ENCODE measurements at regions not wholly inside any gene's neighbourhood (a gene's known extent, or its start where the extent isn't known, plus 50 kb on each side); places are given as distances from the start of the nearest gene placed in this dataset.
A peak's percentile ranks its signal among the peaks of the same experiment; 100 is the strongest.
"Not testable (repeated sequence)": the region's sequence is repeated elsewhere in the genome, so short reads cannot be mapped to it uniquely, and the experiment has no call there.

DNA sequence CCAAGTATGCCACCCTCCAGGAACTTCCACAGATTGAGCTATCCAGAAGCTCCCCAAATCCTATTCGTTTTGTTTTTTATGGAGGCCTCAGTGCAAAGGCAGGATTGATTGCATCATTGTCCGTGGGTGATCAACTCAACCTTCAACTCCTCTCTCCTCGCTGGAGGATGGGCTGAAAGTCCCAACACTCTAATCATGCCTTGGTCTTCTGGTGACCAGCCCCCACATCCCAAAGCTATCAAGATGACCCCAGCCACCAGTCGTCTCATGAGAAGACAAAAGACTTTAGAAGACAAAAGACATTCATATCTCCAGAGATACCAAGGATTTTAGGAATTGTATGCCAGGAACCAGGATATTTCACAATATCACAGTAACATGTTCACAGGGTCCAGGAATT, 441.6 kb upstream of the WWC1 start:
- DNase-seq (ENCODE audit: low read depth) = no peak
- TF ChIP-seq, protein P1, sequence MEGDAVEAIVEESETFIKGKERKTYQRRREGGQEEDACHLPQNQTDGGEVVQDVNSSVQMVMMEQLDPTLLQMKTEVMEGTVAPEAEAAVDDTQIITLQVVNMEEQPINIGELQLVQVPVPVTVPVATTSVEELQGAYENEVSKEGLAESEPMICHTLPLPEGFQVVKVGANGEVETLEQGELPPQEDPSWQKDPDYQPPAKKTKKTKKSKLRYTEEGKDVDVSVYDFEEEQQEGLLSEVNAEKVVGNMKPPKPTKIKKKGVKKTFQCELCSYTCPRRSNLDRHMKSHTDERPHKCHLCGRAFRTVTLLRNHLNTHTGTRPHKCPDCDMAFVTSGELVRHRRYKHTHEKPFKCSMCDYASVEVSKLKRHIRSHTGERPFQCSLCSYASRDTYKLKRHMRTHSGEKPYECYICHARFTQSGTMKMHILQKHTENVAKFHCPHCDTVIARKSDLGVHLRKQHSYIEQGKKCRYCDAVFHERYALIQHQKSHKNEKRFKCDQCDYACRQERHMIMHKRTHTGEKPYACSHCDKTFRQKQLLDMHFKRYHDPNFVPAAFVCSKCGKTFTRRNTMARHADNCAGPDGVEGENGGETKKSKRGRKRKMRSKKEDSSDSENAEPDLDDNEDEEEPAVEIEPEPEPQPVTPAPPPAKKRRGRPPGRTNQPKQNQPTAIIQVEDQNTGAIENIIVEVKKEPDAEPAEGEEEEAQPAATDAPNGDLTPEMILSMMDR (IDR thresholded peaks at IDR 0.05; ENCODE audit: insufficient read depth, low read depth, low read length, missing control alignments) = no peak
- H3K4me3 ChIP-seq (ENCODE audit: low read length) = no peak overlapping the region

DNA sequence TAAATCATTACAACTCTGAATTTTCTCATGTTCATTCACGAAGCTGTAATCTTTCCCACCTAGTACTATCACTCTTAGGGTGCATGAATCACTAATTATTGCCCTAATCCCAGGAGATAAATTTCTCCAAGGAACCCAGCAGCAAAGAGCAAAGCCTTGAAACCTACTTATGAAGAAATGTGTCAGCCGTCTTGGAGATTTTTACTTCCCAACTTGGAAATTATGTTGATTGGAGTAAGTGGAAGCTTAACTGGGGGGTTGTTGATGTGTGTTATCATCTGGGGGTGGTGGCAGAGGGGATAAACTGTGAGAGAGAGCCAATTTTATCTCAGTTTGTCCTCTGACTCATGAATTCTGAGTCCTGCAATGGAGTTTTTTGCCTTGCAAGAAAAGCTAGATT, 440.5 kb upstream of the WWC1 start:
- H3K4me3 ChIP-seq (ENCODE audit: low read length) = no peak overlapping the region
- TF ChIP-seq, protein P1 (IDR thresholded peaks at IDR 0.05; ENCODE audit: insufficient read depth, low read depth, low read length, missing control alignments) = no peak
- DNase-seq (ENCODE audit: low read depth) = no peak

DNA sequence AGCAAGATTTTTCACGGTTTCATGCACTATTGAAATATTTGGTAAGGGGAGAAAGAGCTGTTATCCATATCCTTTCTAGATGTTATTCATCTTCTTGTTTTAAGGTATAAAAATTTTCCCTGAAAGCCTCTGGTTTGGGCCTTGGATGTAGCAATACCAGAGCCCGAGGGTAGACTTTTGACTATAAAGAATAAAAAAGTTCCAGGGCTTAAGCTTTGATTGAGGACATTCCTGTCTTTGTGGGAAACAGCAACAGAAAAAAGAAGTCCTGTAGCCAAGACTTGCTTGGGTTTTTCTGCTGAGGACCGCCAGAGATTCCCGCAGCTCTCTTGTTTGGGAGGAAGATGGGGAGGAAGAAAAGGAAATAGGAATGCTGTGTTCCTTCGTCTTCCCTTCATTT, 440.0 kb upstream of the WWC1 start:
- no peak overlapping the region for H3K4me3 ChIP-seq (ENCODE audit: low read length)
- TF ChIP-seq, protein P1 (IDR thresholded peaks at IDR 0.05; ENCODE audit: insufficient read depth, low read depth, low read length, missing control alignments) = no peak
- no peak for DNase-seq (ENCODE audit: low read depth)

DNA sequence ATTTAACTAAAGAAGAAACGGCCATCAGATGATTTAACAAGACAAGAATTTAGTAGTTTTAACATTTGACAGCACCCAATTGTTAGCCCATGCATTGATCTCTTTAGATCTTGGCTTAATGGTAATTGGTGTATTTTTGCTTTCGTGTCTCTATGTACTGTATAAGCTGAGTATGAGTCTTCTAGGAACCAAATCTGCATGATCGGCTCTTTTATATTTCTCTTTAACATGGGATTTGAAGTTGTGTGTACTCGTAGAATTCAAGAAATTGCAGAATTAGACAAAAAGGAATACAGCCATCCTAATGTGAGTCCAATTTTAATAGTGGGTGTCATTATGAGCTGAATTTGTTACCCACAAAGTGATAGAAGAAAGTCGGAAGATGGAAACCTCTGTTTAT, 438.9 kb upstream of the WWC1 start:
- DNase-seq (ENCODE audit: low read depth) = no peak
- H3K4me3 ChIP-seq (ENCODE audit: low read length) = no peak overlapping the region
- TF ChIP-seq, protein P1 (IDR thresholded peaks at IDR 0.05; ENCODE audit: insufficient read depth, low read depth, low read length, missing control alignments) = no peak

DNA sequence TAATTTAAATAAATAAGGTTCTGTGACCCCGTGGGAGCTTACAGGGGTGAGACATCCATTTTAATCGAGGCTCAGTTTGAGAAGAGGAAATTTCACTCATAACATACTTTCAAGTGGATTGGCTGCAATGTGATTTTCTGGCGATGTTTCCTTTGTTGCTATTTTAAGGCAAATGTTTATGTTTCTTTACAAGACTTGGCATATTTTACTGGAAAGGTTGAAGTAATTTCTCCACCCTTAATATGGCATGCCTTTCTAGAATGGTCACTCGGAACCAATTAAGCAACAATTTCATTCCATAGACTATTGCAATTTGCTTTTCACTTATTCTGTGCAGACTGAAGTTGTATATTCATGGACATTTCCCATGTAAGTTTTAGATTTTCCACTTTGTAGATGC, 438.0 kb upstream of the WWC1 start:
- DNase-seq (ENCODE audit: low read depth) = no peak
- H3K4me3 ChIP-seq (ENCODE audit: low read length) = no peak overlapping the region
- TF ChIP-seq, protein P1 (IDR thresholded peaks at IDR 0.05; ENCODE audit: insufficient read depth, low read depth, low read length, missing control alignments) = no peak

DNA sequence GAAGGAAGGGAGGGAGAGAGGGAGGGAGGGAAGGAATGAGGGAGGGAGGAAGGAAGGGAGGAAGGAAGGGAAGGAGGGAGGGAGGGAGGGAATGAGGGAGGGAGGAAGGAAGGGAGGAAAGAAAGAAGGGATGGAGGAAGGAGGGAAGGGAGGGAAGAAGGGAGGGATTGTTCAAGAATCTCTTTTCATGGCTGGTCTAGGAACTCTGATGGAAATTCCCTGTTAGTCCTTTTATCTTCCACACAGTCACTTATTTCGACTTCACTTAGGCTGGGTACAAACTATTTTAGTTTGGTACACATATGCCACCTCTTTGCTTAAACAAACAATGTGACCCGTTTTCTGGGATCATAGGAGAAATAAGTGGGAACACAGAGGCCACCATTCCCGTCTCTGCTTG, 435.6 kb upstream of the WWC1 start:
- no peak for DNase-seq (ENCODE audit: low read depth)
- H3K4me3 ChIP-seq (ENCODE audit: low read length) = no peak overlapping the region
- TF ChIP-seq, protein P1 (IDR thresholded peaks at IDR 0.05; ENCODE audit: insufficient read depth, low read depth, low read length, missing control alignments) = no peak

DNA sequence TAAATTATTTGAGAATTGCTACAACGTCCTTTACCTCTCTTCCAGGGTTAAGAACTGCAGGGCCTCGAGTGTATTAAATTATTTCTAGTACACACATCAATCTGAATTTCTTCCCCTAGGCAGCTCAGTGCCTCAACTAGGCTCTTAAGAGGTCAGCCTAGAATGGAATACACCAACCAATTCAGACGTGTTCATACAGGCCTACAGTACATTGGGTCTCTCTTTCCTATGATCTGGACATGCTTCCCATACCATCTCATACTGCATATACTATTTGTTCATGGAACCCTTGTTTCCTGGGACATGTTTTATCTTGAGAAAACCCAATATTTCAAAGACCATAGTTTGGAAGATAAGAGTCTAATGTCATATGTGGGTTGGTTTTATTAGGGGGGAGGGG, 434.1 kb upstream of the WWC1 start:
- peak; percentile 67 for DNase-seq (ENCODE audit: low read depth)
- H3K4me3 ChIP-seq (ENCODE audit: low read length) = no peak overlapping the region
- TF ChIP-seq, protein P1 (IDR thresholded peaks at IDR 0.05; ENCODE audit: insufficient read depth, low read depth, low read length, missing control alignments) = no peak

DNA sequence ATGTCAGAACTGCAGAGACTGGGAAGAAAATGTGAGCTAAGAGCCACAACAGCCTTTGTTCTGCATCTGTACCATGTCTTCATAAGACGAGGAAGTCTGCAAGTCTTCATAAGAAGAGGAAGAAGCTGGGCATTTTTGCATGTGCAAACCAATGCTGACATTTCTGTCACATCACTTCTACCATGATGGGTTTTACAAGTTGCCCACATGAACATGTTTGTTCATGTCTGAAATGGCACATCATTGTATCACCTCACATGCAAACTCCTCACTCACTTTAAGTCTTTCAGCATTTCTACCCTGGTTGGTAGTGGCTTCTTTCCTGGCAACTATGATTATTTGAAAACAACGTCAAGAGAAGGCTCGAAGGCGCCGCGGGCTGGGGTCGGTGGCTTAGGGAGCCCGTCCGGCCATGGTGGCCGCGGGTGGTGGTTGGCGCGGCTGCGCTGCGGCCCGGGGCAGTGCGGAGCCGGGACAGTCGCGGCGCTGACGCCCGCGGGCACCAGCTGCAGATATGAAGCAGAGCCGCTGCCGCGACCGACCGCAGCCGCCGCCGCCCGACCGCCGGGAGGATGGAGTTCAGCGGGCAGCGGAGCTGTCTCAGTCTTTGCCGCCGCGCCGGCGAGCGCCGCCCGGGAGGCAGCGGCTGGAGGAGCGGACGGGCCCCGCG, 433.1 kb upstream of the WWC1 start:
- peak; percentile 57 for DNase-seq (ENCODE audit: low read depth)
- not testable (repeated sequence) for H3K4me3 ChIP-seq (ENCODE audit: low read length)
